ENCODE measurements at regions not wholly inside any gene's neighbourhood (a gene's known extent, or its start where the extent isn't known, plus 50 kb on each side); places are given as distances from the start of the nearest gene placed in this dataset.

GRCh38 chr18:60753753-60754152, 381.2 kb upstream of the MC4R start:
- no peak overlapping the region for H3K4me3 ChIP-seq (ENCODE audit: extremely low read depth, insufficient read depth, low read length, poor library complexity, severe bottlenecking)
- WGBS, 2 experiments (ENCODE audit: insufficient coverage in 2 of 2), result 59 to 80% methylated on average over 1 to 2 of the region's 3 CpGs
- no peak overlapping the region for H3K27ac ChIP-seq (ENCODE audit: low read depth, low read length, severe bottlenecking)

DNA sequence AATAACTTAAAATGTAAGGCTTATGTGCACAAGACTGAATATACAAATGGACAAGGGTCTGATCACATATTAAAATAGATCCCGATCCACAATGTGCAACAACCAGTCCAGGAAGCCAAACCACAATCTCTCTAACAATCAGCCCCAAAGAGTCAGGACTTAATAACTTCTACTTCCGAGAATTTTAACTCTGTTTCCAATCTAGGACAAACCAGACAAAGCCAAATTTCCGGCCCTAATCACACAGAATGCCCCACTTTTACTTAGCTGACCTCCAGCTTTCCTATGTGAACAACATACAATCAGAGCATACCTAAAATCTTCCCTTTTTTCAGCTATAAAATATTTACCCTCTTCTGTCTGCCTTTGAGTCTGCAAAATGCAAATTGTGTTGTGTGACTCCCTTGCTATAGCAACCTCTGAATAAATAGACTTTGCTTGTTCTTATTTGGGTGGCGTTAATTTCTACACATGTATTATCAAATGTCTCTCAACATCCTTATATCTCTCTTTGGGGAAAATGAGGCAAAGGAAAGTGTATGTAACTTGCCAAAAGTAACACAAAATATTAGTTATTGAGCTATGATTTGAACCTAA, 381.9 kb upstream of the MC4R start:
- Histone ChIP-seq H3K27ac (ENCODE audit: low read depth, low read length, severe bottlenecking) (no peak overlapping the region), H3K4me3 (ENCODE audit: extremely low read depth, insufficient read depth, low read length, poor library complexity, severe bottlenecking) (no peak overlapping the region), H3K4me1 (ENCODE audit: control insufficient read depth, insufficient read depth, low read length, poor library complexity, severe bottlenecking) (no peaks in the 10 kb centered on the region), H3K36me3 (ENCODE audit: control insufficient read depth, insufficient read depth, low read length) (no peaks in the 10 kb centered on the region), H3K9me3 (ENCODE audit: control insufficient read depth, low read length) (no peaks in the 10 kb centered on the region)
- 82 to 83% methylated on average over 3 of the region's 4 CpGs for WGBS, 2 experiments (ENCODE audit: insufficient coverage in 2 of 2)

More at GRCh38 chr18:60753753-60754152, 381.2 kb upstream of the MC4R start:
- no peaks in the 10 kb centered on the region for H3K9me3 ChIP-seq (ENCODE audit: control insufficient read depth, low read length)
- H3K36me3 ChIP-seq (ENCODE audit: control insufficient read depth, insufficient read depth, low read length), result no peaks in the 10 kb centered on the region
- no peaks in the 10 kb centered on the region for H3K4me1 ChIP-seq (ENCODE audit: control insufficient read depth, insufficient read depth, low read length, poor library complexity, severe bottlenecking)

GRCh38 chr18:60755134-60755533, 382.6 kb upstream of the MC4R start:
- WGBS, 2 experiments (ENCODE audit: insufficient coverage in 2 of 2), result 60 to 67% methylated on average over 1 of the region's 5 CpGs
- Histone ChIP-seq H3K36me3 (ENCODE audit: control insufficient read depth, insufficient read depth, low read length) (no peaks in the 10 kb centered on the region), H3K9me3 (ENCODE audit: control insufficient read depth, low read length) (no peaks in the 10 kb centered on the region), H3K4me1 (ENCODE audit: control insufficient read depth, insufficient read depth, low read length, poor library complexity, severe bottlenecking) (no peaks in the 10 kb centered on the region), H3K27ac (ENCODE audit: low read depth, low read length, severe bottlenecking) (no peak overlapping the region), H3K4me3 (ENCODE audit: extremely low read depth, insufficient read depth, low read length, poor library complexity, severe bottlenecking) (no peak overlapping the region)

GRCh38 chr18:60775978-60776377, 403.4 kb upstream of the MC4R start:
- no peak overlapping the region for H3K27ac ChIP-seq (ENCODE audit: low read depth, low read length, severe bottlenecking)
- H3K4me1 ChIP-seq (ENCODE audit: control insufficient read depth, insufficient read depth, low read length, poor library complexity, severe bottlenecking), result no peaks in the 10 kb centered on the region
- WGBS, 2 experiments (ENCODE audit: insufficient coverage in 2 of 2), result 100% methylated on average over 1 of the region's 1 CpG; no CpG with 5 or more reads in 1 of the 2 experiments
- no peaks in the 10 kb centered on the region for H3K36me3 ChIP-seq (ENCODE audit: control insufficient read depth, insufficient read depth, low read length)
- no peak overlapping the region for H3K4me3 ChIP-seq (ENCODE audit: extremely low read depth, insufficient read depth, low read length, poor library complexity, severe bottlenecking)
- H3K9me3 ChIP-seq (ENCODE audit: control insufficient read depth, low read length), result peaks cover 14% of the 10 kb centered on the region

- WGBS, 2 experiments (ENCODE audit: insufficient coverage in 2 of 2), result 71 to 86% methylated on average over 1 of the region's 1 CpG
- H3K4me1 ChIP-seq (ENCODE audit: control insufficient read depth, insufficient read depth, low read length, poor library complexity, severe bottlenecking), result no peaks in the 10 kb centered on the region
- no peak overlapping the region for H3K4me3 ChIP-seq (ENCODE audit: extremely low read depth, insufficient read depth, low read length, poor library complexity, severe bottlenecking)
Observed at GRCh38 chr18:60784161-60784560, 411.6 kb upstream of the MC4R start.

DNA sequence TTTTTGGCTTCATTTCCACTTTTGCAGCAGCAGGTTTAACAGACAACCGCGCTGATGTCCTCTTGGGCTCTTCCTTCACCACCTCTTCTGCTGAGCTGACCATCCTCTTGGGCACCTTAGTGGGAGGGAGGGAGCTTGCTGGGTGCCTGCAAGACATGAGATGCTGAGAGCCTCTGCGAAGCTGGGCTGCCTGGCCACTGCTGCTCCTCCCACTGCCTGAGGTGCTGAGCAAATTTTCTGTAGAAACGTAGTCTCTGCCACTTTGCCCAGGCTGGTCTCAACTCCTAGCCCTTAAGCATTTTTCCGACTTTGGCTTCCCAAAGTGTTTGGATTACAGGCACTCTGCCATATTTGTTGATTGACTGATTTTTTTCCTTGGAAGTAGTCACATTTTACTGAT, 422.2 kb upstream of the MC4R start:
- Histone ChIP-seq H3K9me3 (ENCODE audit: control insufficient read depth, low read length) (no peaks in the 10 kb centered on the region), H3K27ac (ENCODE audit: low read depth, low read length, severe bottlenecking) (no peak overlapping the region), H3K36me3 (ENCODE audit: control insufficient read depth, insufficient read depth, low read length) (no peaks in the 10 kb centered on the region), H3K4me1 (ENCODE audit: control insufficient read depth, insufficient read depth, low read length, poor library complexity, severe bottlenecking) (no peaks in the 10 kb centered on the region), H3K4me3 (ENCODE audit: extremely low read depth, insufficient read depth, low read length, poor library complexity, severe bottlenecking) (no peak overlapping the region)
- 67 to 80% methylated on average over 2 to 3 of the region's 5 CpGs for WGBS, 2 experiments (ENCODE audit: insufficient coverage in 2 of 2)

More at GRCh38 chr18:60784161-60784560, 411.6 kb upstream of the MC4R start:
- H3K27ac ChIP-seq (ENCODE audit: low read depth, low read length, severe bottlenecking), result no peak overlapping the region
- no peaks in the 10 kb centered on the region for H3K36me3 ChIP-seq (ENCODE audit: control insufficient read depth, insufficient read depth, low read length)
- no peaks in the 10 kb centered on the region for H3K9me3 ChIP-seq (ENCODE audit: control insufficient read depth, low read length)

GRCh38 chr18:60804415-60804814, 431.8 kb upstream of the MC4R start:
- H3K4me1 ChIP-seq (ENCODE audit: control insufficient read depth, insufficient read depth, low read length, poor library complexity, severe bottlenecking), result no peaks in the 10 kb centered on the region
- H3K36me3 ChIP-seq (ENCODE audit: control insufficient read depth, insufficient read depth, low read length), result no peaks in the 10 kb centered on the region
- WGBS, 2 experiments (ENCODE audit: insufficient coverage in 2 of 2), result no CpG with 5 or more reads among the region's 3 CpGs
- no peaks in the 10 kb centered on the region for H3K9me3 ChIP-seq (ENCODE audit: control insufficient read depth, low read length)
- no peak overlapping the region for H3K4me3 ChIP-seq (ENCODE audit: extremely low read depth, insufficient read depth, low read length, poor library complexity, severe bottlenecking)
- no peak overlapping the region for H3K27ac ChIP-seq (ENCODE audit: low read depth, low read length, severe bottlenecking)

GRCh38 chr18:60809937-60810336, 437.4 kb upstream of the MC4R start:
- Histone ChIP-seq H3K9me3 (ENCODE audit: control insufficient read depth, low read length) (no peaks in the 10 kb centered on the region), H3K27ac (ENCODE audit: low read depth, low read length, severe bottlenecking) (no peak overlapping the region), H3K4me1 (ENCODE audit: control insufficient read depth, insufficient read depth, low read length, poor library complexity, severe bottlenecking) (no peaks in the 10 kb centered on the region), H3K36me3 (ENCODE audit: control insufficient read depth, insufficient read depth, low read length) (no peaks in the 10 kb centered on the region), H3K4me3 (ENCODE audit: extremely low read depth, insufficient read depth, low read length, poor library complexity, severe bottlenecking) (no peak overlapping the region)
- 80% methylated on average over 1 of the region's 2 CpGs for WGBS, 2 experiments (ENCODE audit: insufficient coverage in 2 of 2)

DNA sequence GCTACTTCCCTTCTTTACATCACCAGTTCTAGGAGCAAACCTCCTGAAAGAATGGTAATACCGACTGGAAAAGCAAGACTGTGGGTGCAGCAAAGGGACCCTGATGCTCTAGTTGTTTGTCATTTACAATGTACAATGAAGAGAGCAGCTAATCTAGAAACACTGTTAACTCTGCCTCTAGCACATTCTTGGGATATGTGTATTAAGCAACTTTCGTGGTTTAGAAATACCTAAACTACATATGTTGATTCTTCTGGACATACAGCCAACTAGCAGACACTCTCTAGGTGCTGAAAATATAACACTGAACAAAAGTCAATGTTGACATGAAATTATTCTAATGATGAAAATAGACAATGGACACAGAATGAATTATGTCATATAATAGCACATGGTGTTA, 440.3 kb upstream of the MC4R start:
- no peaks in the 10 kb centered on the region for H3K36me3 ChIP-seq (ENCODE audit: control insufficient read depth, insufficient read depth, low read length)
- WGBS, 2 experiments (ENCODE audit: insufficient coverage in 2 of 2), result 80% methylated on average over 2 of the region's 2 CpGs; no CpG with 5 or more reads in 1 of the 2 experiments
- H3K9me3 ChIP-seq (ENCODE audit: control insufficient read depth, low read length), result no peaks in the 10 kb centered on the region
- no peak overlapping the region for H3K4me3 ChIP-seq (ENCODE audit: extremely low read depth, insufficient read depth, low read length, poor library complexity, severe bottlenecking)
- H3K27ac ChIP-seq (ENCODE audit: low read depth, low read length, severe bottlenecking), result no peak overlapping the region
- no peaks in the 10 kb centered on the region for H3K4me1 ChIP-seq (ENCODE audit: control insufficient read depth, insufficient read depth, low read length, poor library complexity, severe bottlenecking)

DNA sequence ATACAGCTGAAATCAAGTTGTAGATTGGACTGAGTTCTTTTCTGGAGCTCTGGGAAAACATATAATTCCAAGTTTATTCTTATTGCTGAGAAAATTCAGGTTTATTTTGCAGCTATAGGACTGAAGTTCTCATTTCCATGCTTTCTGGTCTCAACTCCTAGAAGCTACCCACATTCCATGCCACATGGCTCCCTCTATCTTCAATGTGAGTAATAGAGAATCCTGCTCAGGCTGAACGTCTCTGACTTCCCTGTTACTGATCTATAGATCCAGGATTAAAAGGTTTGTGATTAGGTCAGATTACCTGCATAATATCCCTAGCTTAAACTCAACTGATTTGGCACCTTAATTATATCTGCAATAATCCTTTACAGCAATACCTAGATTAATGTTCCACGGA, 453.8 kb upstream of the MC4R start:
- Histone ChIP-seq H3K36me3 (ENCODE audit: control insufficient read depth, insufficient read depth, low read length) (no peaks in the 10 kb centered on the region), H3K9me3 (ENCODE audit: control insufficient read depth, low read length) (no peaks in the 10 kb centered on the region), H3K27ac (ENCODE audit: low read depth, low read length, severe bottlenecking) (no peak overlapping the region), H3K4me1 (ENCODE audit: control insufficient read depth, insufficient read depth, low read length, poor library complexity, severe bottlenecking) (no peaks in the 10 kb centered on the region), H3K4me3 (ENCODE audit: extremely low read depth, insufficient read depth, low read length, poor library complexity, severe bottlenecking) (no peak overlapping the region)
- no CpG with 5 or more reads among the region's 2 CpGs for WGBS, 2 experiments (ENCODE audit: insufficient coverage in 2 of 2)

DNA sequence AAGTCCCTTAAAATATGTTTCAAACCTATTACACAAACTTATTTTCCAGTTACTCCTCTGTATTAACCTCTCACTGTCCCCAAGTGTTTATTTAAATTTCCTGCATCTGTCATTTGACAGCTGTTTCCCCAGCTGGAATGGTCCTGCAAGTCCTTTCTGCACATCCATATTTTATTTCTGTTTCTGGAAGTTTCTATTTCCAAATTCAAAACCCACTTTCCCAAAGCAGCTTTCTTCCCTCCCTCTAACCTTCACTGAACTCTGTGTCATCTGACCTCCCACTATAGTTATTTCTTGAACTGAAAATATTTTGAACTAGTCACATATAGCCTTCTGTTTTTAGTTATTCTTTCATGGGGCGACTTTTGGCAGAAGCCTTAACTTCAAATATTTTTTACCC, 459.4 kb upstream of the MC4R start:
- Histone ChIP-seq H3K36me3 (ENCODE audit: control insufficient read depth, insufficient read depth, low read length) (no peaks in the 10 kb centered on the region), H3K9me3 (ENCODE audit: control insufficient read depth, low read length) (no peaks in the 10 kb centered on the region), H3K4me1 (ENCODE audit: control insufficient read depth, insufficient read depth, low read length, poor library complexity, severe bottlenecking) (no peaks in the 10 kb centered on the region), H3K27ac (ENCODE audit: low read depth, low read length, severe bottlenecking) (no peak overlapping the region), H3K4me3 (ENCODE audit: extremely low read depth, insufficient read depth, low read length, poor library complexity, severe bottlenecking) (no peak overlapping the region)
- WGBS, 2 experiments (ENCODE audit: insufficient coverage in 2 of 2), result no CpG with 5 or more reads among the region's 1 CpG
